Upper lobe of left lung (tissue), 4 donors: ENCODE measurements at regions not wholly inside any gene's neighbourhood (a gene's known extent, or its start where the extent isn't known, plus 50 kb on each side); places are given as distances from the start of the nearest gene placed in this dataset.

Source experiments
- CTCF ChIP-seq, 6 experiments: fragments of 450-650 bp in 4 of 6; fragments of 200-600 bp in 2 of 6; sonication (generic) in 2 of 6; IDR thresholded peaks; one replicate each; pipeline ENCODE4 v1.5.1; 2016 to 2019; ENCODE audit warnings: antibody characterized with exemption in 6 of 6
- POLR2A ChIP-seq, 4 donors: fragments of 450-650 bp; IDR thresholded peaks; one replicate each; pipeline ENCODE4 v1.5.1; 2016 to 2017; ENCODE audit warnings: antibody characterized with exemption in 4 of 4, mild to moderate bottlenecking in 2 of 4
- POLR2AphosphoS5 ChIP-seq, 2 donors: sonication (generic); formaldehyde crosslinking; IDR thresholded peaks; one replicate each; pipeline ENCODE4 v1.5.1; 2017; ENCODE audit warnings: antibody characterized with exemption in 2 of 2

GRCh38 chr18:65411061-65411460 lies 339.8 kb upstream of the CDH7 start:
- TF ChIP-seq CTCF (IDR thresholded peaks at IDR 0.05), result no peak
- no peak for TF ChIP-seq POLR2AphosphoS5 (IDR thresholded peaks at IDR 0.05)
- no peak for TF ChIP-seq POLR2A (IDR thresholded peaks at IDR 0.05)
